MM.1S (cell line): ENCODE measurements at regions not wholly inside any gene's neighbourhood (a gene's known extent, or its start where the extent isn't known, plus 50 kb on each side); places are given as distances from the start of the nearest gene placed in this dataset.

Source experiments
- DNase-seq: peaks from one replicate; pipeline ENCODE4 v3.0.0-alpha.2; 2015
- H2AFZ ChIP-seq: fragments of 300-600 bp; sonication (generic); 2 replicates; pipeline ENCODE4 v1.6.0; 2016; ENCODE audit warnings: antibody characterized with exemption, low read length
- H3F3A ChIP-seq: fragments of 300-600 bp; sonication (generic); 2 replicates; pipeline ENCODE4 v1.6.1; 2016; ENCODE audit warnings: mild to moderate bottlenecking, antibody characterized with exemption, low read length, moderate library complexity, mixed read lengths; ENCODE audit not compliant: insufficient read depth
- H3K27ac ChIP-seq: fragments of 300-600 bp; sonication (generic); 2 replicates; pipeline ENCODE4 v1.5.1; 2016; ENCODE audit warnings: mild to moderate bottlenecking, low read length
- H3K27me3 ChIP-seq: fragments of 300-600 bp; sonication (generic); replicated peaks from 2 replicates; pipeline ENCODE4 v1.6.0; 2016; ENCODE audit warnings: low read length; ENCODE audit not compliant: insufficient read depth
- H3K36me3 ChIP-seq: fragments of 300-600 bp; sonication (generic); replicated peaks from 2 replicates; pipeline ENCODE4 v1.6.1; 2016; ENCODE audit warnings: mild to moderate bottlenecking, low read length, mixed read lengths; ENCODE audit not compliant: insufficient read depth
- H3K4me1 ChIP-seq: fragments of 300-600 bp; sonication (generic); 2 replicates; pipeline ENCODE4 v1.6.1; 2016; ENCODE audit warnings: low read length, mixed read lengths
- H3K4me2 ChIP-seq: fragments of 300-600 bp; sonication (generic); 2 replicates; pipeline ENCODE4 v1.6.0; 2016; ENCODE audit warnings: low read depth, low read length
- H3K4me3 ChIP-seq: fragments of 300-600 bp; sonication (generic); 2 replicates; pipeline ENCODE4 v1.5.1; 2016; ENCODE audit warnings: low read length, mixed read lengths
- H3K79me2 ChIP-seq: fragments of 300-600 bp; sonication (generic); 2 replicates; pipeline ENCODE4 v1.6.1; 2016; ENCODE audit warnings: mixed run types, low read length, mixed read lengths
- H3K9ac ChIP-seq: fragments of 300-600 bp; sonication (generic); 2 replicates; pipeline ENCODE4 v1.6.1; 2016; ENCODE audit warnings: low read length, mixed read lengths
- H3K9me2 ChIP-seq: fragments of 300-600 bp; sonication (generic); replicated peaks from 2 replicates; pipeline ENCODE4 v1.6.1; 2016; ENCODE audit warnings: mild to moderate bottlenecking, low read length, mixed read lengths; ENCODE audit not compliant: insufficient read depth
- H3K9me3 ChIP-seq: fragments of 300-600 bp; sonication (generic); replicated peaks from 2 replicates; pipeline ENCODE4 v1.6.1; 2016; ENCODE audit warnings: mild to moderate bottlenecking, low read length, mixed read lengths; ENCODE audit not compliant: insufficient read depth
- H4K20me1 ChIP-seq: fragments of 300-600 bp; sonication (generic); 2 replicates; pipeline ENCODE4 v1.6.1; 2016; ENCODE audit warnings: mild to moderate bottlenecking, low read length, moderate library complexity, mixed read lengths; ENCODE audit not compliant: insufficient read depth
- CTCF ChIP-seq: fragments of 300-600 bp; sonication (generic); IDR thresholded peaks from 2 replicates; pipeline ENCODE4 v1.5.1; 2016; ENCODE audit warnings: antibody characterized with exemption, low read length, mixed read lengths
- EZH2 ChIP-seq: fragments of 300-600 bp; sonication (generic); optimal IDR thresholded peaks from 2 replicates; pipeline ENCODE3; 2017; ENCODE audit warnings: low read depth, mild to moderate bottlenecking, antibody characterized with exemption, low read length, mixed read lengths
- EZH2phosphoT487 ChIP-seq: fragments of 300-600 bp; sonication (generic); IDR thresholded peaks from 2 replicates; pipeline ENCODE4 v1.6.1; 2018; ENCODE audit warnings: antibody characterized with exemption, low read length

- TF ChIP-seq CTCF, result no peak
- TF ChIP-seq EZH2, result no peak
- TF ChIP-seq EZH2phosphoT487, result no peak
- no peak for DNase-seq
- H3K27me3 ChIP-seq, result no peaks in the 10 kb centered on the region
- no peak overlapping the region for H3K4me3 ChIP-seq
- H3K36me3 ChIP-seq, result no peaks in the 10 kb centered on the region
- no peaks in the 10 kb centered on the region for H4K20me1 ChIP-seq
- H3K9ac ChIP-seq, result no peak overlapping the region
- H2AFZ ChIP-seq, result no peak overlapping the region
- H3K4me1 ChIP-seq, result no peaks in the 10 kb centered on the region
- H3F3A ChIP-seq, result no peaks in the 10 kb centered on the region
- H3K9me2 ChIP-seq, result no peaks in the 10 kb centered on the region
- no peaks in the 10 kb centered on the region for H3K79me2 ChIP-seq
- H3K4me2 ChIP-seq, result no peak overlapping the region
- H3K27ac ChIP-seq, result no peak overlapping the region
- H3K9me3 ChIP-seq, result no peaks in the 10 kb centered on the region
Measured at GRCh38 chr11:79670882-79671281, 230.1 kb upstream of the TENM4 start.

GRCh38 chr11:79668575-79668974 is 227.7 kb upstream of the TENM4 start:
- H3K4me1 ChIP-seq, result no peaks in the 10 kb centered on the region
- H3K79me2 ChIP-seq, result no peaks in the 10 kb centered on the region
- H2AFZ ChIP-seq, result no peak overlapping the region
- no peaks in the 10 kb centered on the region for H3K9me3 ChIP-seq
- no peak for DNase-seq
- H3K27ac ChIP-seq, result no peak overlapping the region
- no peaks in the 10 kb centered on the region for H4K20me1 ChIP-seq
- no peaks in the 10 kb centered on the region for H3K9me2 ChIP-seq
- H3K9ac ChIP-seq, result no peak overlapping the region
- H3K4me2 ChIP-seq, result no peak overlapping the region
- no peaks in the 10 kb centered on the region for H3K36me3 ChIP-seq
- no peaks in the 10 kb centered on the region for H3K27me3 ChIP-seq
- TF ChIP-seq CTCF (no peak), EZH2 (no peak), EZH2phosphoT487 (no peak)
- no peak overlapping the region for H3K4me3 ChIP-seq
- no peaks in the 10 kb centered on the region for H3F3A ChIP-seq

- H3K27ac ChIP-seq, result no peak overlapping the region
- DNase-seq, result no peak
- no peak overlapping the region for H3K9ac ChIP-seq
- no peaks in the 10 kb centered on the region for H3K27me3 ChIP-seq
- no peaks in the 10 kb centered on the region for H3K9me3 ChIP-seq
- no peaks in the 10 kb centered on the region for H3K9me2 ChIP-seq
- H3K4me2 ChIP-seq, result no peak overlapping the region
- H3K4me1 ChIP-seq, result no peaks in the 10 kb centered on the region
- H2AFZ ChIP-seq, result no peak overlapping the region
- no peaks in the 10 kb centered on the region for H3K36me3 ChIP-seq
- no peaks in the 10 kb centered on the region for H3K79me2 ChIP-seq
- H3K4me3 ChIP-seq, result no peak overlapping the region
- no peak for TF ChIP-seq EZH2phosphoT487
- no peak for TF ChIP-seq EZH2
- no peak for TF ChIP-seq CTCF
- no peaks in the 10 kb centered on the region for H4K20me1 ChIP-seq
- H3F3A ChIP-seq, result no peaks in the 10 kb centered on the region
Measured at GRCh38 chr11:79667380-79667779, 226.6 kb upstream of the TENM4 start.

- no peaks in the 10 kb centered on the region for H3K9me3 ChIP-seq
- H3K4me2 ChIP-seq, result no peak overlapping the region
- H3K9ac ChIP-seq, result no peak overlapping the region
- no peaks in the 10 kb centered on the region for H3K4me1 ChIP-seq
- H3K27ac ChIP-seq, result no peak overlapping the region
- H3F3A ChIP-seq, result no peaks in the 10 kb centered on the region
- TF ChIP-seq CTCF (no peak), EZH2phosphoT487 (no peak), EZH2 (no peak)
- H3K9me2 ChIP-seq, result no peaks in the 10 kb centered on the region
- no peaks in the 10 kb centered on the region for H3K27me3 ChIP-seq
- DNase-seq, result no peak
- no peak overlapping the region for H2AFZ ChIP-seq
- no peaks in the 10 kb centered on the region for H3K36me3 ChIP-seq
- H3K79me2 ChIP-seq, result no peaks in the 10 kb centered on the region
- H4K20me1 ChIP-seq, result no peaks in the 10 kb centered on the region
- no peak overlapping the region for H3K4me3 ChIP-seq
Measured at GRCh38 chr11:79663017-79663416, 222.2 kb upstream of the TENM4 start.
